IMR-90 (cell line): ENCODE measurements at regions not wholly inside any gene's neighbourhood (a gene's known extent, or its start where the extent isn't known, plus 50 kb on each side); places are given as distances from the start of the nearest gene placed in this dataset.

Experiments used
- ATAC-seq: fragments of 200-7000 bp; cut with Tn5 transposase; 2 replicates; pipeline ENCODE4 v1.9.1; 2020; ENCODE audit warnings: low read depth, mild to moderate bottlenecking, moderate library complexity
- BruUV-seq: library from RNA; stranded (reverse); fragments of 400-500 nt; replicated peaks from 2 replicates; lab custom pipeline; 2021; lab: Mats Ljungman, UMichigan
- CTCF ChIA-PET: fragments of 300-600 bp; formaldehyde crosslinking; extraction: SDS; loops from one replicate; lab custom pipeline; 2021; ENCODE audit warnings: antibody characterized with exemption; lab: Yijun Ruan, JAX
- POLR2A ChIA-PET: fragments of 300-600 bp; sonication (Branson Sonifier 250); formaldehyde crosslinking; loops from one replicate; lab custom pipeline; 2022; ENCODE audit warnings: antibody characterized with exemption; ENCODE audit not compliant: unreplicated experiment; lab: Charles Lee
- DNase-seq: peaks from one replicate; pipeline ENCODE4 v3.0.0; 2013
- H2AFZ ChIP-seq: replicated peaks from 2 replicates; pipeline ENCODE3; 2013; ENCODE audit warnings: low read length, mild to moderate bottlenecking; ENCODE audit not compliant: poor library complexity
- H2AK5ac ChIP-seq: 2 replicates; pipeline ENCODE4 v1.6.1; 2013; ENCODE audit warnings: low read depth, low read length, inconsistent platforms
- H2AK9ac ChIP-seq: replicated peaks from 2 replicates; pipeline ENCODE3; 2013; ENCODE audit warnings: mild to moderate bottlenecking, low read depth, low read length, moderate library complexity; ENCODE audit not compliant: poor library complexity
- H2BK120ac ChIP-seq: 2 replicates; pipeline ENCODE4 v1.6.1; 2013; ENCODE audit warnings: low read depth, low read length, inconsistent platforms
- H2BK15ac ChIP-seq: 3 replicates; pipeline ENCODE4 v1.6.1; 2013; ENCODE audit warnings: low read depth, low read length, inconsistent platforms
- H2BK20ac ChIP-seq: 2 replicates; pipeline ENCODE4 v1.6.1; 2013; ENCODE audit warnings: low read depth, mild to moderate bottlenecking, inconsistent platforms, low read length, moderate library complexity
- H2BK5ac ChIP-seq: 2 replicates; pipeline ENCODE4 v1.6.1; 2013; ENCODE audit warnings: mild to moderate bottlenecking, low read depth, low read length, inconsistent platforms; ENCODE audit not compliant: poor library complexity, severe bottlenecking
- H3K14ac ChIP-seq: replicated peaks from 2 replicates; pipeline ENCODE4 v1.6.1; 2013; ENCODE audit warnings: low read depth, low read length, inconsistent platforms
- H3K18ac ChIP-seq: 2 replicates; pipeline ENCODE4 v1.6.1; 2013; ENCODE audit warnings: low read depth, low read length, control low read depth
- H3K23ac ChIP-seq: 2 replicates; pipeline ENCODE4 v1.6.1; 2013; ENCODE audit warnings: low read depth, low read length, inconsistent platforms
- H3K27ac ChIP-seq: 2 replicates; pipeline ENCODE4 v1.5.1; 2013; ENCODE audit warnings: mild to moderate bottlenecking, control low read depth, low read length; ENCODE audit not compliant: insufficient read depth
- H3K27me3 ChIP-seq: 2 replicates; pipeline ENCODE4 v1.6.1; 2013; ENCODE audit warnings: low read length; ENCODE audit not compliant: control insufficient read depth, insufficient read depth
- H3K36me3 ChIP-seq: 2 replicates; pipeline ENCODE4 v1.6.1; 2013; ENCODE audit warnings: low read length, mixed read lengths; ENCODE audit not compliant: control insufficient read depth, insufficient read depth
- H3K4ac ChIP-seq: 2 replicates; pipeline ENCODE4 v1.6.1; 2013; ENCODE audit warnings: low read depth, low read length, inconsistent platforms
- H3K4me1 ChIP-seq: 2 replicates; pipeline ENCODE4 v1.6.1; 2013; ENCODE audit warnings: low read length, mixed read lengths; ENCODE audit not compliant: control insufficient read depth, insufficient read depth
- H3K4me2 ChIP-seq: 2 replicates; pipeline ENCODE4 v1.6.1; 2013; ENCODE audit warnings: low read depth, mild to moderate bottlenecking, control low read depth, low read length, moderate library complexity
- H3K4me3 ChIP-seq: 2 replicates; pipeline ENCODE4 v1.5.1; 2013; ENCODE audit warnings: low read depth, mild to moderate bottlenecking, control low read depth, low read length, moderate library complexity; ENCODE audit not compliant: insufficient read depth
- H3K56ac ChIP-seq: 2 replicates; pipeline ENCODE4 v1.6.1; 2013; ENCODE audit warnings: low read length, inconsistent platforms; ENCODE audit not compliant: insufficient read depth; ENCODE audit errors: extremely low read depth
- H3K79me1 ChIP-seq, 2 experiments: 2 replicates each; pipeline ENCODE4 v1.6.1; 2013; ENCODE audit warnings: low read length in 2 of 2, inconsistent platforms in 1 of 2, low read depth in 1 of 2
- H3K9ac ChIP-seq: 2 replicates; pipeline ENCODE4 v1.6.1; 2013; ENCODE audit warnings: low read depth, low read length, control low read depth
- H3K9me1 ChIP-seq: 2 replicates; pipeline ENCODE4 v1.6.1; 2013; ENCODE audit warnings: low read length, inconsistent platforms; ENCODE audit not compliant: insufficient read depth
- H3K9me3 ChIP-seq: 2 replicates; pipeline ENCODE4 v1.6.1; 2013; ENCODE audit warnings: low read length; ENCODE audit not compliant: control insufficient read depth, insufficient read depth
- H4K20me1 ChIP-seq: 2 replicates; pipeline ENCODE4 v1.6.1; 2013; ENCODE audit warnings: low read length, inconsistent platforms; ENCODE audit not compliant: insufficient read depth
- H4K5ac ChIP-seq: 2 replicates; pipeline ENCODE4 v1.6.1; 2013; ENCODE audit warnings: mild to moderate bottlenecking, low read depth, low read length, control low read depth
- H4K8ac ChIP-seq, 2 experiments: 2 replicates each; pipeline ENCODE4 v1.6.1; 2013; ENCODE audit warnings: low read depth in 2 of 2, low read length in 2 of 2, control low read depth in 1 of 2, inconsistent platforms in 1 of 2
- H4K91ac ChIP-seq: 2 replicates; pipeline ENCODE4 v1.6.1; 2013; ENCODE audit warnings: low read depth, low read length, inconsistent platforms; ENCODE audit not compliant: insufficient read depth
- CEBPB ChIP-seq: IDR thresholded peaks from 2 replicates; pipeline ENCODE4 v1.6.1; 2012; ENCODE audit warnings: low read depth, low read length, improper control_type of control experiment
- RFX5 ChIP-seq: IDR thresholded peaks from 2 replicates; pipeline ENCODE4 v1.8.0; 2012; ENCODE audit warnings: low read depth, mild to moderate bottlenecking, low read length, moderate library complexity
- WGBS, 2 experiments: methylation state at CpG; one replicate each; pipeline versions ENCODE4 v1.1.5 to v1.1.7; 2013; ENCODE audit warnings: missing lambda C conversion rate in 2 of 2; ENCODE audit not compliant: insufficient read length in 1 of 2; ENCODE audit errors: extremely low coverage in 2 of 2; 5-methylcytosine and 5-hydroxymethylcytosine counted together
- dilution Hi-C: fragments of 300-500 bp; cut with HindIII; formaldehyde crosslinking; loops from one replicate; pipeline ENCODE4 v1.14.3; 2018; ENCODE audit warnings: low sequenced_read_pairs; ENCODE audit not compliant: unreplicated experiment
- in situ Hi-C: fragments of 300-500 bp; cut with MboI; formaldehyde crosslinking; loops from 3 replicates; pipeline ENCODE4 v1.14.3; 2019; ENCODE audit warnings: low sequenced_read_pairs, inconsistent platforms, mixed read lengths
- intact Hi-C: fragments of 100-400 bp; cut with micrococcal nuclease; formaldehyde crosslinking; loops from 2 replicates; pipeline ENCODE4 v1.10.0; 2022

GRCh38 chr2:56464613-56465012, 280.8 kb downstream of the CCDC85A start:
- no peaks in the 10 kb centered on the region for H3K79me1 ChIP-seq
- no peak overlapping the region for H4K5ac ChIP-seq
- no peak overlapping the region for H2AK9ac ChIP-seq
- H2BK15ac ChIP-seq = no peak overlapping the region
- no peak overlapping the region for H3K9ac ChIP-seq
- H3K9me3 ChIP-seq = peaks cover 13% of the 10 kb centered on the region
- H3K9me1 ChIP-seq = no peaks in the 10 kb centered on the region
- ChIA-PET POLR2A (no interaction called here), CTCF (no interaction called here)
- no peak overlapping the region for H4K91ac ChIP-seq
- no peak overlapping the region for H4K8ac ChIP-seq
- BruUV-seq = no TSS peak
- no peak for TF ChIP-seq RFX5
- 0 out of 2 replicates have a peak, but pooled peaks have one; percentile 7 for TF ChIP-seq CEBPB
- no peak overlapping the region for H3K14ac ChIP-seq
- H2AFZ ChIP-seq = peak overlapping the region; percentile 21
- H3K4me2 ChIP-seq = no peak overlapping the region
- no peak overlapping the region for H2AK5ac ChIP-seq
- H3K23ac ChIP-seq = no peak overlapping the region
- H2BK20ac ChIP-seq = no peak overlapping the region
- no peak overlapping the region for H3K27ac ChIP-seq
- no peak overlapping the region for H2BK120ac ChIP-seq
- no peak overlapping the region for H3K18ac ChIP-seq
- no peak overlapping the region for H3K4ac ChIP-seq
- dilution Hi-C loops (no loop called here), in situ Hi-C loops (no loop called here), intact Hi-C loops (no loop called here)
- no peak for DNase-seq
- H3K4me3 ChIP-seq = no peak overlapping the region
- no CpG with 5 or more reads among the region's 2 CpGs for WGBS, 2 experiments
- H3K56ac ChIP-seq = no peak overlapping the region
- no peak for ATAC-seq
- H3K4me1 ChIP-seq = no peaks in the 10 kb centered on the region
- H2BK5ac ChIP-seq = no peak overlapping the region
- no peaks in the 10 kb centered on the region for H4K20me1 ChIP-seq
- no peaks in the 10 kb centered on the region for H3K27me3 ChIP-seq
- H3K36me3 ChIP-seq = no peaks in the 10 kb centered on the region
